ENCODE measurements at regions not wholly inside any gene's neighbourhood (a gene's known extent, or its start where the extent isn't known, plus 50 kb on each side); places are given as distances from the start of the nearest gene placed in this dataset.
A peak's percentile ranks its signal among the peaks of the same experiment; 100 is the strongest.

GRCh38 chr12:116382686-116383530, 105.4 kb upstream of the MED13L start:
- DNase-seq = no peak

DNA sequence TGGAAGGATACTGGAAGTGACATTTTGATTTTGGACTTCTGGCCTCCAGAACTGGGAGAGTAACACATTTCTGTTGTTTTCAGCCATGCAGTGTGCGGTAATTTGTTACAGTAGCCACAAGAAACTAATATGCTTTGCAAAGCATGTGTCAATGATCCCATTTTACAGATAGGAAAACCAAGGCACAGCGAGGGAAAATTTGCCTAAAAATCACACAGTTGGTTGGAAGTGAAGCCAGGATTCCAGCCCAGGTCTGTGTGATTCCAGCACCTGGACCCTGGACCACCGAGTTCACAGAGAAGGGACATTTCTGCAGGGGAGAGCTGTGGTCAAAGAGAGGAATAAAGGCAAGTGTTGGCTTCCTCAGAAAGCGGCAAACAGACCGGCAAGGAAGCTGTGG, 106.7 kb upstream of the MED13L start:
- DNase-seq = no peak

DNA sequence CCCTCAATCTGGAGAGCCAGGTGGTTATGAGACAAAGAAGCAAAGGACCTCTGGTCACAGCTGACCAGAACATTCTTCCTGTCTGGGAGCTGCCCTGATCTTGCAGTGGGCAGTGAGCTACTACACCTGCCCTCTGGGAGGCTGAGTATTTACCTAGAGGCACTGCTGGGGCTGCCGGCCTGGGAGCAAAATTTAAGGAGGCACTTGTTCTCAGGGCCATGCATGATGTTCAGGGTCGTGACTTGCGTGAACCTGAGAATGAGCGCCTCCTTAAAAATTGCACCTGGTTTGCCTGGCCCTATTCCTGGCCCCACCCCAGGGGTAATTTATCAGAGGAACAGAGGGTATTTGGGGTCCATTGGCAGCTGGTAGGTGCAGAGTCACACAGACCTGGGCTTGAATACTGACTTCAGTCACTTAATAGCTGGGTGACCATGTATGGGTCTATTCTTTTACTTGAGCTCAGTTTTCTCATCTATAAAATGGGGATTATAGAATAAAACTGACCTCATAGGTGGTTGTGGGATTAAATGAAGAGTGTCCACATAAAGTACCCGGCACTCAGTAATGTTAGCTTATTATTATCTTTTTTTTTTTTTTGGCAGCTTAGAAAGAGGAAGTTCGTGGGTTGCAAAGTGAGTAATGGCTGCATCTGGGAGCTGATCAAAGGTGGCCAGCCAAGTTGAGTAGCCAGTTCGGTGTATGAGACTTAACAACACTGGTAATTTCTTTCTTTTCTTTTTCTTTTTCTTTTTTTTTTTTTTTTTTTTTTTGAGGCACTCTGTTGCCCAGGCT, 107.4 kb upstream of the MED13L start:
- DNase-seq = peak; percentile 28

DNA sequence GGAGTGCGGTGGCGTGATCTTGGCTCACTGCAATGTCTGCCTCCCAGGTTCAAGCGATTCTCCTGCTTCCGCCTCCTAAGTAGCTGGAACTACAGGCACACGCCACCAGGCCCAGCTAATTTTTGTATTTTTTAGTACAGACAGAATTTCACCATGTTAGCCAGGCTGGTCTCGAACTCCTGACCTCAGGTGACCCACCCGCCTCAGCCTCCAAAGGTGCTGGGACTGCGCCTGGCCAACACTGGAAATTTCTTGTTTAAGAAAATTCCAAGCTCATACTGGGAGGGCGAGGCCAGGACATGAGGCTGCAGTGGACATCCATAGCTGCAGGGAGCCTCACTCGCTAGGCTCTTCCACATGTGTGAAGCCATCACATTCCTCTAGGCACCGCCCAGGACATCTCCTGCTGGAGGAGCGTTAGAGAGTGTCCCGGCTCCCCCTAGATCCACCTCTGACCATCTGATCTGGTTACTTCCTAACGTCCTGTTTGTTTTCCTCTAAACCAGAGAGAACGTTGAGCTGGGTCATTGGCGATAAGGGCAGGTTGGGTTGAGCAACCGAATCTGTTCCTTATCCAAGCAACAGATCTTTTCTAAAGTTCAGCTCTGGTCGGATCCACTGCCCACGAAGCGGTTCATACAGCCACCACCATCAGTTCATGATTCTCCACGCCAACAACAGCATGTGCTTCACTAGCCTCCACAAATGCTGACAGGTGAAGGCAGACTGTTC, 108.2 kb upstream of the MED13L start:
- no peak for DNase-seq

DNA sequence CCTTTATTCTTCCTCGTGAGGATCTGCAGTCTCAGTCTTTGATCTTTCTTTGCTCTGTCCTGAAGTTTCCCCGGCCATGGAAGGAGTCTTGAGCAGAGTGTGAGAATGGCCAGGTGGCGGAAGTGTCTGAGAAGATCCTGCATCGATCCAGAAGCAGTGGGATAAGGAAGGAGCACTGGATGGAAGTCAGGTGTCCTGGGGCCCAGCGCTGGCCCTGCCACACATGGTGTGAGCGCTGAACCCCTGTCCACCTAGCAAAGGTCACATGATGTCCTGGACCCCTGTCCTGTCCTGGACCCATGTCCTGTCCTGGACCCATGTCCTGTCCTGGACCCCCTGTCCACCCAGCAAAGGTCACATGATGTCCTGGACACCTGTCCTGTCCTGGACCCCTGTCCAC, 111.8 kb upstream of the MED13L start:
- DNase-seq = no peak

- no peak for DNase-seq
Measured at GRCh38 chr12:116389990-116390389, 112.5 kb upstream of the MED13L start.

DNA sequence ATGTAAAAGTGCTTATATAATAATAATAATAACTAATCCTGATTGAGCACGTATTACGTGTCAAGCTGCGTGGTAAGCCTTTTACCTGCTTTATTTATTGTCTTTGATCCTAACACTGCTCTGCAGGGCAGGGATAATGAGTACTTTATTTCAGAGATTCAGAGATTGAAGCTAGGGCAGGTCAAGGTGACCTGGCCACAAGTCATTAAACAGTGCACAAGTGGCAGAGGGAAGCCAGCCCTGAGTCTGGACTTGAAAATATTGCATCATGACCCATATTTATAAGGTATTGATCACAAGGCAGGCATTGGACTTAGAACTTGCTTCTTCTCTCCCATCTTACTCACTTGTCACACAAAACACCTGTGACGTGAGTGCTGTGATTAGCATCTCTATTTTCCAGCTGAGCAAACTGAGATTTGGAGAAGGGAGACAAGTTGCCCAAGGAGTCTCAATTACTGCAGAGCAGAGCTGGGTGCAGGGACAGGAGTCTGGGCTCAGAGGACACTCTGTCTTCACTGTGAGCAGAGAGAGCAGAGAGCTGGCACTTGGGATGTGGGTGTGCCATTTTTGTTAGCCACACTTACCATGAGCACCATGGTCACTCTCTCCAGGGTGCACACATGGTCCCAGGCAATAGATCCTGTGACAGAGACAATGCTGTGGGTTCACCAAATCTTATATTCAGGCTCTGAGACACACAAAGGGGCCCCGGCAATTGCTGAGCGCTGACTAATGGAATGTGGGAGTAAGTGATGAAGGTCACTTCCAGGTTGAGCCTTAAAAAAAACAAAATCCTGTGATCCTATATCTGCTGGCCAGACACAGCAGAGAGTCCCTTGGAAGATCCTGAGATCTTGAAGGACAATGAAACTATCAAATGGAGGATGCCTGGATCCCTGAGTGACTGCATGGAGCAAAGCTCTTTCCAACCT, 113.2 kb upstream of the MED13L start:
- DNase-seq = no peak

DNA sequence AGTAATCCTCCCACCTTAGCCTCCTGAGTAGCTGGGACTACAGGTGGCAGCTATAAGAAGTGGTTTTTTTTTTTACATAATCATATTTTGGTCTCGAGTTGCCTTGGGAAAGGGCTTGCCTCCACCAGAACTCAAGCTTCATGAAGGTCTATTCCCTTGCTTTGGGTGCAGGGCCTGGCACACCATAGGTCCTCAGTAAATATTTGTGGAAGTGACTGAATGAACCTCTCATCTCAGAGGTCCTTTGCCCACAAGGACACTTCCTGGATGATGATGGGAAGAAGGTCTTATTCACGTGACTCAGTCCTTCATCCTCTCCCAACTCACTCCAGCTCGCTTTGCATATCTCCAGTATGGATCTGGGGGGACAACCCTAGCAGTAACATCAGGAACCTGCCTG, 114.0 kb upstream of the MED13L start:
- DNase-seq = no peak

- no peak for DNase-seq
Measured at GRCh38 chr12:116392061-116392460, 114.6 kb upstream of the MED13L start.

DNA sequence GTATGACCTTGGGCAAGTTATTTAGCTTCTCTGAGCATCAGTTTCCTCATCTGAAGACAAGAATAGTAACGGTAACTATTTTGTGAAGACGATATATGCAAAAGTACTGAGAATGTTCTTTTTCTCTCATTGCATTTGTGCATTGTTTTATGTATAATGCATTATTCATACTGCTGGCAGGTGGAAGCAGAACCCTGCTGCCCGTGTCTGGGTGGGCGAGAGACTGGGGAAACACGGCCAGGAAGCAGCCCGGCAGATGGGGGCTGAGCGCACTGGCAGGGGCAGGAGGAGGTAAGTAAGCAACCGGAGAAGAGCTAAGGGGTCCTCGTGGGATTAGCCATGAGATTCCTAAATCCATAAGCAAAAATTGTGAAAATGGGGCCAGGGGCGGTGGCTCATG, 115.8 kb upstream of the MED13L start:
- no peak for DNase-seq

- no peak for DNase-seq
Measured at GRCh38 chr12:116393859-116394650, 116.6 kb upstream of the MED13L start.

- no peak for DNase-seq
Measured at GRCh38 chr12:116395396-116395795, 117.9 kb upstream of the MED13L start.

- DNase-seq = no peak
Measured at GRCh38 chr12:116397148-116397547, 119.7 kb upstream of the MED13L start.

- DNase-seq = no peak
Measured at GRCh38 chr12:116398193-116398592, 120.7 kb upstream of the MED13L start.

DNA sequence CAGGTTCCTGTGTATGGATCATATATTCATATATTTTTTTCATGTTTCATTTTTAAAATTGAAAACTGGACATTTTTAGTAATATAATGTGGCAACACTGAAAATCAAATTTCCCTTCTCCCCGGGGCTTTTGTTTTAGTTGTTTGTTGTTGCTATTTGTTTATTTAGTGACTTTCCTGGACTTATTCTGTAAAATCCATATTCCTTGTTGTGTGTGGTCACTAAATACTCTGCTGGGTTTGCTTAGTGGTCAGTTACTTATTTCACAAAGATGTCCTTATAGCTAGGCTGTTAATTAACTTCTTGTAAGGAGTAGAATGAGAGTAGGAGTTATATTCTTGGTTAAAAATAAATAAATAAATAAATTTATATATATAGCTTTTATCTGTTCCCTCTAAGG, 121.6 kb upstream of the MED13L start:
- no peak for DNase-seq

- no peak for DNase-seq
Measured at GRCh38 chr12:116400636-116401372, 123.3 kb upstream of the MED13L start.

GRCh38 chr12:116401565-116401964, 124.1 kb upstream of the MED13L start:
- DNase-seq = no peak

DNA sequence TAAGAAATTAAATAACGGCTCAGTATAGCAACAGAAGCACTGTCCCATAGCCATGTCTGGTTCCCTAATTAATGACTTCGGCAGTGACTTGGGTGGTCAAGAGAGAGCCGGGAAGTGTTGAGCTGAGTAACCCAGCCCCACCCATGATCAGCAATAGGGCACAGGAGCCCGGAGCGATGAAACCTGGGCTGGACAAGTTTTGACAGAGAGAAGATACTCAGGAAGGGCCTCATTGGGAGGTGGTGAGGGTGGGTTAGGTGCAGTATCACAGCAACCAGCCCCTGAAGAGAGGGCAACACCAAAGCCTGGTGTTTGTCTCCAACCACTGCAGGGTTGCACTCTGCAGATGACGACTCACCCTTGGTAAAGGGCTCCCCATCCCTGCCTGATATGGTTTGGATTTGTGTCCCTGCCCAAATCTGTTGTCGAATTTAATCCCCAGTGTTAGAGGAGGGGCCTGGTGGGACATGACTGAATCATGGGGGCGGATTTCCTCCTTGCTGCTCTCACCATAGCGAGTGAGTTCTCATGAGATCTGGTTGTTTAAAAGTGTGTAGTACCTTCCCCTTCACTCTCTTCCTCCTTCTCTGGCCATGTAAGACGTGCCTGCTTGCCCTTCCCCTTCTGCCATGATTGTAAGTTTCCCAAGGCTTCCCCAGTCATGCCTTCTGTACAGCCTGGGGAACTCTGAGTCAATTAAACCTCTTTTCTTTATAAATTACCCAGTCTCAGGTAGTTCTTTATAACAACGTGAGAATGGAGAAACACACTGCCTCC, 124.9 kb upstream of the MED13L start:
- no peak for DNase-seq

DNA sequence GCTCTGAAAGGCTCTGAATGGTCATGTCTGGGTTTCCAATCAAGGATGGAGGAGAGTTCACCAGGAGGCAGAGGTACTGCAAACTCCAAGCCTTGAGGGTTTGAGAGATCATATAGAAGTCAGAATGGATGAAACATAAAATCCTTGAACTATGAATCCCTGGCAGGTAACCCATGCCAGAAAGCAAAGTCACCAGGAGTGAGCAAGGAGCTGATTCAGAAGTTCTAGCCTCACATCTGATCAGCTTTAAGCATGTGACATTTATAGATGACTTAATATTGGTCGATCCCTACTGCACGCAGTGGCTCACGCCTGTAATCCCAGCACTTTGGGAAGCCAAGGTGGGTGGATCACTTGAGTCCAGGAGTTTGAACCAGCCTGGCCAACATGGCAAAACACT, 126.1 kb upstream of the MED13L start:
- DNase-seq = no peak

- DNase-seq = no peak
Measured at GRCh38 chr12:116404247-116404646, 126.8 kb upstream of the MED13L start.
